ENCODE measurements at regions not wholly inside any gene's neighbourhood (a gene's known extent, or its start where the extent isn't known, plus 50 kb on each side); places are given as distances from the start of the nearest gene placed in this dataset.

GRCh38 chr2:180291060-180291459 is 284.0 kb upstream of the CWC22 start:
- H3K4me3 ChIP-seq (ENCODE audit: control insufficient read depth, low read depth, low read length) = no peak overlapping the region
- no peak for TF ChIP-seq CTCF (IDR thresholded peaks at IDR 0.05; ENCODE audit: control insufficient read depth, insufficient read depth, low read depth, low read length, missing control alignments)
- DNase-seq (ENCODE audit: low read depth) = peak; percentile 35

DNA sequence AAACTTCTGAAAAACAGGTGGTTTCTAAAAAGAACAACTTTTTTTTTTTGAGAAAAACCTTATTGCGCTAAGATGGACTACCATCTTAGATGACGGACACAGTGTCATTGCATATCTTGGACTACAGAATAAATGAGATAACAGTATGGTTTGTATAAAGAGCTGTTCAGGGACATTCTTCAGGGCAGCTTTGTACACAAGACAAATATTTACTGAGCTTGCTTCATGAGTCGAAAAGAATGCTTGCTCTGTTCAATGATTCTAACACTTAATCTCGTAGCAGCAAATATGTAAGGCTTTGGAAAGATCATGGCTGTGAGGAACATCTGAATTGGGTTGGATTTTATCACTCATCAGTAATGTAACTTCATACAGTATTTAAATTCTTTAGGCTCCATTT is 282.5 kb upstream of the CWC22 start:
- no peak for DNase-seq (ENCODE audit: low read depth)

GRCh38 chr2:180279581-180279980 is 272.5 kb upstream of the CWC22 start:
- no peak overlapping the region for H3K4me3 ChIP-seq (ENCODE audit: control insufficient read depth, low read depth, low read length)
- DNase-seq (ENCODE audit: low read depth) = no peak
- no peak for TF ChIP-seq CTCF (IDR thresholded peaks at IDR 0.05; ENCODE audit: control insufficient read depth, insufficient read depth, low read depth, low read length, missing control alignments)

More for the DNA sequence above, 282.5 kb upstream of the CWC22 start:
- no peak for TF ChIP-seq CTCF (IDR thresholded peaks at IDR 0.05; ENCODE audit: control insufficient read depth, insufficient read depth, low read depth, low read length, missing control alignments)
- H3K4me3 ChIP-seq (ENCODE audit: control insufficient read depth, low read depth, low read length) = no peak overlapping the region

DNA sequence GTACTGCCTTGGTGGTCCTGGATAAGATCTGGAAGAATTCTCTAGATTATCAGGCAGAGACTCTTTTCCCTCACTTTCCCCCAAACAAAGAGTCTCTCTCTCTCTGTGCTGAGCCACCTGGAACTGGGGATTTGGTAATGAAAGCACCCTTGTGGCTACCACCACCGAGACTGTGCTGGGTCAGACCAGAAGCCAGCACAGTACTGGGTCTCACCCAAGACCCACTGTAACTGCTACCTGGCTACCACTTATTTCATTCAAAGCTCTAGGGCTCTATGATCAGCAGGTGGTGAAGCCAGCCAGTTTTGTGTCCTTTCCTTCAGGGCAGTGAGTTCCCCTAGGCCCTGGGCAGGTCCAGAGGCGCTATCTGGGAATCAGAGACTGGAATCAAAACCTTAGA is 269.6 kb upstream of the CWC22 start:
- TF ChIP-seq CTCF (IDR thresholded peaks at IDR 0.05; ENCODE audit: control insufficient read depth, insufficient read depth, low read depth, low read length, missing control alignments) = no peak
- no peak overlapping the region for H3K4me3 ChIP-seq (ENCODE audit: control insufficient read depth, low read depth, low read length)
- no peak for DNase-seq (ENCODE audit: low read depth)

DNA sequence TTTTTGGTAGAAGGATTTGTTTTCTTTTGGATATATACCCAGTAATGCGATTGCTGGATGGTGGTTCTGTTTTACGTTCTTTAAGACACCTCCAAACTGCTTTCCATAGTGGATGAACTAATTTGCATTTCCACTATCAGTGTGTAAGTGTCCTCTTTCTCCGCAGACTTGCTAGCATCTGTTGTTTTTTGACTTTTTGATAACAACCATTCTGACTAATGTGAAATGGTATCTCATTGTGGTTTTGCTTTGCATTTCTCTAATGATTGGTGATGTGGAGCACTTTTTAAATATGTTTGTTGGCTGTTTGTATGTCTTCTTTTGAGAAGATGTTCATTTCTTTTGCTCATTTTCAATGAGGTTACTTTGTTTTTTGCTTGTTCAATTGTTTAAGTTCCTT is 260.9 kb upstream of the CWC22 start:
- TF ChIP-seq CTCF (IDR thresholded peaks at IDR 0.05; ENCODE audit: control insufficient read depth, insufficient read depth, low read depth, low read length, missing control alignments) = no peak
- no peak for DNase-seq (ENCODE audit: low read depth)
- H3K4me3 ChIP-seq (ENCODE audit: control insufficient read depth, low read depth, low read length) = no peak overlapping the region

DNA sequence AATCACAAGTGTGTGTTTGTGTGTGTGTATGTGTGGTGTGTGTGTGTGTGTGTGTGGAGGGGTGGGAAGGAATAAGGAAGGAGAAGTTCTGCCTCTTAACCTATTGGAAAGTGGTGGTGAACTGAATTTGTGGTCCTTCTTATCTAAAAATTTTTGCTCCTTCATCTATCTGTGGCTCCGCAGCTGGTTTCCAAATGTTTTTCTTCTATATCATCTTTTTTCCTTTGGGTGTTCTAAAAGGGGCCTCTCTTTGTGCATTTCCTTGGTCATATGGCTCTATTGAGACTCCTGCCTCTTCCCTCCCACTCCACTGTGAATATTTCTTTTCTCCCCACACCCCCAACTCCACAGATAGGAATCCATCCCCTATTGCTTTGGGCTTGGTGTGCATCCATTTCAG is 254.9 kb upstream of the CWC22 start:
- TF ChIP-seq CTCF (IDR thresholded peaks at IDR 0.05; ENCODE audit: control insufficient read depth, insufficient read depth, low read depth, low read length, missing control alignments) = no peak
- DNase-seq (ENCODE audit: low read depth) = no peak
- no peak overlapping the region for H3K4me3 ChIP-seq (ENCODE audit: control insufficient read depth, low read depth, low read length)

DNA sequence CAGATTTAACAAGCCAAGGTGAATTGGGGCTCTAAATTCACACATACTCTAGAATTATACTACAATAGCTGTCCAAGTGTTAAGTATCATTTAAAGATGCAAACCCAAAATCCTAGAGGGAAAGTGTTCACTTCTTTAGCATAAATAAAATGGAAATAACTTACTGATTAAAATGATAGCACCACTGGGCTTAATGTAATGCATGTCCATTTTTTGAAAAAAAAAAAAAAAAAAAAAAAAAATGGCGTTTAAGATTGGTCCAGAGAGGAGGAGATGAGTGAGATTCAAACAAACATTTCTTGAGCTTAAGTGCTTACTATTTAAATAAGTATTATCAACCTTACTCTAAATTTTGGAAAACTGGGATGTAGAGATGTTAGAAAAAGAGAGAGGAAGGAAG is 251.5 kb upstream of the CWC22 start:
- DNase-seq (ENCODE audit: low read depth) = no peak
- H3K4me3 ChIP-seq (ENCODE audit: control insufficient read depth, low read depth, low read length) = no peak overlapping the region

More for the DNA sequence above, 251.5 kb upstream of the CWC22 start:
- TF ChIP-seq CTCF (IDR thresholded peaks at IDR 0.05; ENCODE audit: control insufficient read depth, insufficient read depth, low read depth, low read length, missing control alignments) = no peak
